ENCODE measurements at regions not wholly inside any gene's neighbourhood (a gene's known extent, or its start where the extent isn't known, plus 50 kb on each side); places are given as distances from the start of the nearest gene placed in this dataset.

DNA sequence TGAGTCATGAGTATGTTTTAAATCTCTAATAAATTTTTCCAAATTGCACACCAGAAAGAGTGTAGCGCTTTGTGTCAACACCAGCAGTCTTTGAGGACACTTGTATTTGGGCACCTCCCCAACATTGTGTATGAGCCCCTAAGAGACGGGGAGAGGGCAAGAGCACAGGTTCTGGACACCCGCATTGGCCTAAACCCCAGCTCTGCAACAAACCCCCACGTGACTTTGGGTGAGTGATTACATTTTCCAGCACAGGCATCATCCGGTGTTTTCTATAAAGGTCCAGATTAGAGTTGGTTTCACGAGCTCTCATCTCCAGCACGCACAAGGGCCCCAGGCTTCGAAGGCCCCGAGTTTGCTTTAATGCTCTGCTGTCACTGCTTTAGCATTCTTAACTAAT, 66.3 kb upstream of the SLC45A1 start:
- TF ChIP-seq, protein P1, sequence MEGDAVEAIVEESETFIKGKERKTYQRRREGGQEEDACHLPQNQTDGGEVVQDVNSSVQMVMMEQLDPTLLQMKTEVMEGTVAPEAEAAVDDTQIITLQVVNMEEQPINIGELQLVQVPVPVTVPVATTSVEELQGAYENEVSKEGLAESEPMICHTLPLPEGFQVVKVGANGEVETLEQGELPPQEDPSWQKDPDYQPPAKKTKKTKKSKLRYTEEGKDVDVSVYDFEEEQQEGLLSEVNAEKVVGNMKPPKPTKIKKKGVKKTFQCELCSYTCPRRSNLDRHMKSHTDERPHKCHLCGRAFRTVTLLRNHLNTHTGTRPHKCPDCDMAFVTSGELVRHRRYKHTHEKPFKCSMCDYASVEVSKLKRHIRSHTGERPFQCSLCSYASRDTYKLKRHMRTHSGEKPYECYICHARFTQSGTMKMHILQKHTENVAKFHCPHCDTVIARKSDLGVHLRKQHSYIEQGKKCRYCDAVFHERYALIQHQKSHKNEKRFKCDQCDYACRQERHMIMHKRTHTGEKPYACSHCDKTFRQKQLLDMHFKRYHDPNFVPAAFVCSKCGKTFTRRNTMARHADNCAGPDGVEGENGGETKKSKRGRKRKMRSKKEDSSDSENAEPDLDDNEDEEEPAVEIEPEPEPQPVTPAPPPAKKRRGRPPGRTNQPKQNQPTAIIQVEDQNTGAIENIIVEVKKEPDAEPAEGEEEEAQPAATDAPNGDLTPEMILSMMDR (IDR thresholded peaks at IDR 0.05; ENCODE audit: insufficient read depth, low read length, poor library complexity, severe bottlenecking) = no peak
- TF ChIP-seq EZH2phosphoT487 (conservative IDR thresholded peaks at IDR 0.05; ENCODE audit: low read length) = no peak
- Histone ChIP-seq H3K4me2 (ENCODE audit: low read depth, low read length, poor library complexity, severe bottlenecking) (no peak overlapping the region), H3K79me2 (ENCODE audit: insufficient read depth, low read length) (no peaks in the 10 kb centered on the region), H3F3A (ENCODE audit: insufficient read depth) (no peaks in the 10 kb centered on the region), H3K27me3 (ENCODE audit: low read length) (no peaks in the 10 kb centered on the region), H3K9me3 (ENCODE audit: insufficient read depth, low read length) (no peaks in the 10 kb centered on the region), H3K27ac (ENCODE audit: low read depth, low read length) (no peak overlapping the region), H3K9ac (ENCODE audit: low read length) (no peak overlapping the region), H3K9me2 (replicated peaks; ENCODE audit: insufficient read depth, low read length) (no peaks in the 10 kb centered on the region), H3K36me3 (ENCODE audit: low read length) (no peaks in the 10 kb centered on the region), H4K20me1 (ENCODE audit: low read depth, low read length) (no peaks in the 10 kb centered on the region), H3K4me3 (ENCODE audit: insufficient read depth, low read length, poor library complexity, severe bottlenecking) (no peak overlapping the region), H2AFZ (ENCODE audit: low read depth, low read length, severe bottlenecking) (no peak overlapping the region)

- no peaks in the 10 kb centered on the region for H3K27me3 ChIP-seq (ENCODE audit: low read length)
- no peak overlapping the region for H2AFZ ChIP-seq (ENCODE audit: low read depth, low read length, severe bottlenecking)
- H3K79me2 ChIP-seq (ENCODE audit: insufficient read depth, low read length) = no peaks in the 10 kb centered on the region
- H3K9me3 ChIP-seq (ENCODE audit: insufficient read depth, low read length) = no peaks in the 10 kb centered on the region
- no peak overlapping the region for H3K4me2 ChIP-seq (ENCODE audit: low read depth, low read length, poor library complexity, severe bottlenecking)
- H3K9ac ChIP-seq (ENCODE audit: low read length) = no peak overlapping the region
- no peak overlapping the region for H3K4me3 ChIP-seq (ENCODE audit: insufficient read depth, low read length, poor library complexity, severe bottlenecking)
- no peak overlapping the region for H3K27ac ChIP-seq (ENCODE audit: low read depth, low read length)
- H3F3A ChIP-seq (ENCODE audit: insufficient read depth) = no peaks in the 10 kb centered on the region
- H3K9me2 ChIP-seq (replicated peaks; ENCODE audit: insufficient read depth, low read length) = no peaks in the 10 kb centered on the region
- H4K20me1 ChIP-seq (ENCODE audit: low read depth, low read length) = no peaks in the 10 kb centered on the region
- no peaks in the 10 kb centered on the region for H3K36me3 ChIP-seq (ENCODE audit: low read length)
- TF ChIP-seq, protein P1 (IDR thresholded peaks at IDR 0.05; ENCODE audit: insufficient read depth, low read length, poor library complexity, severe bottlenecking) = no peak
Measured at GRCh38 chr1:8249838-8250237, 68.1 kb upstream of the SLC45A1 start.

DNA sequence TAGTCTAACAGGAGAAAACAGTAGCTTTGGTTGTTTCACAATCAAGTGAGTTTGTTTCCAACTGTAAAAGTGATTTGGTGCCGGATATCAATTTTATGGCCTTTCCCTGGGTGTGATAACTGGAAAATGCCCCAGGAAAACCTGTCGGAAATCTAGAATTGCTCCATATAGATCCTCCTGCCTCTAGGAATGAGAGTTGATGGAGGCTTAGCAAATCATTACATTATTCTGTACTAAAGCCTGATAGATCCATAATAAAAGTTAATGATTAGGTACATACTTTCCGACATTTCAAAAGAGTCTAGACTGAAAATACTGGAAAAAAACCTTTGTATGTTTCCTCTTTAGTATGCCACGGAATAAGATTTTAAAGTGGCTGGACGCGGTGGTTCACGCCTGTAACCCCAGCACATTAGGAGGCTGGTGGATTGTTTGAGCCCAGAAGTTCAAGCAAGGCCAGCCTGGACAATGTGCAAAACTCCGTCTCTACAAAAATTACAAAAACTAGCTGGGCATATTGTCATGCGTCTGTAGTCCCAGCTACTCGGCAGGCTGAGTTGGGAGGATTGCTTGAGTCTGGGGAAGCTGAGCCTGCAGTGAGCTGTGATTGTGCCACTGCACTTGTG, 70.0 kb upstream of the SLC45A1 start:
- Histone ChIP-seq H3F3A (ENCODE audit: insufficient read depth) (no peaks in the 10 kb centered on the region), H3K79me2 (ENCODE audit: insufficient read depth, low read length) (no peaks in the 10 kb centered on the region), H3K36me3 (ENCODE audit: low read length) (no peaks in the 10 kb centered on the region), H2AFZ (ENCODE audit: low read depth, low read length, severe bottlenecking) (no peak overlapping the region), H3K9ac (ENCODE audit: low read length) (no peak overlapping the region), H3K9me3 (ENCODE audit: insufficient read depth, low read length) (no peaks in the 10 kb centered on the region), H3K4me3 (ENCODE audit: insufficient read depth, low read length, poor library complexity, severe bottlenecking) (no peak overlapping the region), H3K27me3 (ENCODE audit: low read length) (no peaks in the 10 kb centered on the region), H4K20me1 (ENCODE audit: low read depth, low read length) (no peaks in the 10 kb centered on the region), H3K4me2 (ENCODE audit: low read depth, low read length, poor library complexity, severe bottlenecking) (no peak overlapping the region), H3K9me2 (replicated peaks; ENCODE audit: insufficient read depth, low read length) (no peaks in the 10 kb centered on the region), H3K27ac (ENCODE audit: low read depth, low read length) (no peak overlapping the region)
- TF ChIP-seq EZH2phosphoT487 (conservative IDR thresholded peaks at IDR 0.05; ENCODE audit: low read length) = no peak
- TF ChIP-seq, protein P1 (IDR thresholded peaks at IDR 0.05; ENCODE audit: insufficient read depth, low read length, poor library complexity, severe bottlenecking) = no peak
